Muscle of leg (tissue), 3 donors: ENCODE measurements at regions not wholly inside any gene's neighbourhood (a gene's known extent, or its start where the extent isn't known, plus 50 kb on each side); places are given as distances from the start of the nearest gene placed in this dataset.
"Not testable (repeated sequence)": the region's sequence is repeated elsewhere in the genome, so short reads cannot be mapped to it uniquely, and the experiment has no call there.

Source experiments
- DNase-seq: peaks from one replicate; pipeline ENCODE4 v3.0.0; 2013
- H3K27ac ChIP-seq: one replicate; pipeline ENCODE4 v1.5.1; 2013; ENCODE audit warnings: mild to moderate bottlenecking, low read length, control low read depth
- H3K27me3 ChIP-seq: one replicate; pipeline ENCODE4 v1.6.1; 2013; ENCODE audit warnings: low read length; ENCODE audit not compliant: control insufficient read depth, insufficient read depth
- H3K36me3 ChIP-seq: one replicate; pipeline ENCODE4 v1.6.1; 2013; ENCODE audit warnings: low read length; ENCODE audit not compliant: control insufficient read depth, insufficient read depth
- H3K4me1 ChIP-seq: one replicate; pipeline ENCODE4 v1.6.1; 2013; ENCODE audit warnings: low read length; ENCODE audit not compliant: control insufficient read depth, insufficient read depth
- H3K4me3 ChIP-seq: one replicate; pipeline ENCODE4 v1.5.1; 2013; ENCODE audit warnings: low read length, control low read depth
- H3K9me3 ChIP-seq: replicated peaks from 2 replicates; pipeline ENCODE4 v1.6.1; 2013; ENCODE audit warnings: low read depth, low read length; ENCODE audit not compliant: control insufficient read depth
- WGBS: methylation state at CpG from one replicate; pipeline ENCODE4 v1.1.5; 2013; ENCODE audit warnings: missing lambda C conversion rate; ENCODE audit not compliant: insufficient coverage; 5-methylcytosine and 5-hydroxymethylcytosine counted together

GRCh38 chr10:81444242-81444929, 430.6 kb upstream of the NRG3 start:
- 82% methylated on average over 2 of the region's 7 CpGs for WGBS
- H3K9me3 ChIP-seq, result no peaks in the 10 kb centered on the region
- H3K27ac ChIP-seq, result no peak overlapping the region
- no peak for DNase-seq
- no peak overlapping the region for H3K4me3 ChIP-seq
- no peaks in the 10 kb centered on the region for H3K4me1 ChIP-seq
- no peaks in the 10 kb centered on the region for H3K27me3 ChIP-seq
- H3K36me3 ChIP-seq, result no peaks in the 10 kb centered on the region

- Histone ChIP-seq H3K36me3 (no peaks in the 10 kb centered on the region), H3K4me1 (no peaks in the 10 kb centered on the region), H3K27me3 (no peaks in the 10 kb centered on the region), H3K27ac (no peak overlapping the region), H3K9me3 (peaks cover 11% of the 10 kb centered on the region), H3K4me3 (no peak overlapping the region)
- 67% methylated on average over 1 of the region's 1 CpG for WGBS
- no peak for DNase-seq
Observed at GRCh38 chr10:81450651-81451050, 424.3 kb upstream of the NRG3 start.

GRCh38 chr10:81472927-81473470, 402.0 kb upstream of the NRG3 start:
- WGBS, result 76% methylated on average over 10 of the region's 11 CpGs
- DNase-seq, result no peak
- Histone ChIP-seq H3K4me1 (no peaks in the 10 kb centered on the region), H3K27ac (no peak overlapping the region), H3K4me3 (no peak overlapping the region), H3K36me3 (no peaks in the 10 kb centered on the region), H3K9me3 (peaks cover 9% of the 10 kb centered on the region), H3K27me3 (no peaks in the 10 kb centered on the region)

GRCh38 chr10:81473755-81474154, 401.2 kb upstream of the NRG3 start:
- Histone ChIP-seq H3K27ac (no peak overlapping the region), H3K9me3 (peaks cover 9% of the 10 kb centered on the region), H3K4me1 (no peaks in the 10 kb centered on the region), H3K36me3 (no peaks in the 10 kb centered on the region), H3K27me3 (no peaks in the 10 kb centered on the region), H3K4me3 (no peak overlapping the region)
- 93% methylated on average over 4 of the region's 4 CpGs for WGBS
- DNase-seq, result no peak

- Histone ChIP-seq H3K9me3 (no peaks in the 10 kb centered on the region), H3K36me3 (no peaks in the 10 kb centered on the region), H3K27me3 (no peaks in the 10 kb centered on the region), H3K27ac (no peak overlapping the region), H3K4me3 (no peak overlapping the region), H3K4me1 (no peaks in the 10 kb centered on the region)
- WGBS, result 80% methylated on average over 1 of the region's 3 CpGs
- DNase-seq, result no peak
Observed at GRCh38 chr10:81479316-81479715, 395.7 kb upstream of the NRG3 start.

GRCh38 chr10:81496626-81497025, 378.4 kb upstream of the NRG3 start:
- H3K4me1 ChIP-seq, result no peaks in the 10 kb centered on the region
- no peak overlapping the region for H3K4me3 ChIP-seq
- DNase-seq, result no peak
- H3K27ac ChIP-seq, result no peak overlapping the region
- H3K27me3 ChIP-seq, result no peaks in the 10 kb centered on the region
- peaks cover 2% of the 10 kb centered on the region for H3K9me3 ChIP-seq
- H3K36me3 ChIP-seq, result no peaks in the 10 kb centered on the region

GRCh38 chr10:81498011-81498551, 376.9 kb upstream of the NRG3 start:
- H3K4me3 ChIP-seq, result no peak overlapping the region
- H3K36me3 ChIP-seq, result no peaks in the 10 kb centered on the region
- H3K9me3 ChIP-seq, result peaks cover 7% of the 10 kb centered on the region
- WGBS, result 83% methylated on average over 1 of the region's 3 CpGs
- H3K27me3 ChIP-seq, result no peaks in the 10 kb centered on the region
- no peak overlapping the region for H3K27ac ChIP-seq
- no peak for DNase-seq
- no peaks in the 10 kb centered on the region for H3K4me1 ChIP-seq

GRCh38 chr10:81502677-81503359, 372.2 kb upstream of the NRG3 start:
- H3K4me3 ChIP-seq, result no peak overlapping the region
- H3K27ac ChIP-seq, result no peak overlapping the region
- H3K27me3 ChIP-seq, result no peaks in the 10 kb centered on the region
- H3K9me3 ChIP-seq, result peaks cover 6% of the 10 kb centered on the region
- no peaks in the 10 kb centered on the region for H3K36me3 ChIP-seq
- no peak for DNase-seq
- WGBS, result 93% methylated on average over 31 of the region's 35 CpGs
- H3K4me1 ChIP-seq, result no peaks in the 10 kb centered on the region

- 90% methylated on average over 20 of the region's 25 CpGs for WGBS
- not testable (repeated sequence) for H3K27ac ChIP-seq, DNase-seq, H3K9me3 ChIP-seq, H3K27me3 ChIP-seq, H3K4me3 ChIP-seq, H3K36me3 ChIP-seq, H3K4me1 ChIP-seq
Observed at GRCh38 chr10:81505777-81506176, 369.2 kb upstream of the NRG3 start.

- Histone ChIP-seq H3K27ac (no peak overlapping the region), H3K4me1 (no peaks in the 10 kb centered on the region), H3K36me3 (no peaks in the 10 kb centered on the region), H3K27me3 (no peaks in the 10 kb centered on the region), H3K4me3 (no peak overlapping the region), H3K9me3 (no peaks in the 10 kb centered on the region)
- no peak for DNase-seq
Observed at GRCh38 chr10:81514811-81515210, 360.2 kb upstream of the NRG3 start.
